Hepatocyte (in vitro differentiated cells): ENCODE measurements at regions not wholly inside any gene's neighbourhood (a gene's known extent, or its start where the extent isn't known, plus 50 kb on each side); places are given as distances from the start of the nearest gene placed in this dataset.

Source experiments
- DNase-seq: peaks from one replicate; pipeline ENCODE4 v3.0.0-alpha.2; 2016; ENCODE audit warnings: low spot score
- H2AFZ ChIP-seq: fragments of 200-600 bp; sonication (generic); 2 replicates; pipeline ENCODE4 v1.6.0; 2016; ENCODE audit warnings: antibody characterized with exemption, mild to moderate bottlenecking
- H3K27ac ChIP-seq: fragments of 200-600 bp; sonication (generic); 2 replicates; pipeline ENCODE4 v1.5.1; 2016; ENCODE audit warnings: mild to moderate bottlenecking
- H3K27me3 ChIP-seq: fragments of 200-600 bp; sonication (generic); 2 replicates; pipeline ENCODE4 v1.6.1; 2016
- H3K36me3 ChIP-seq: fragments of 200-600 bp; sonication (generic); replicated peaks from 2 replicates; pipeline ENCODE4 v1.5.1; 2016; ENCODE audit warnings: low read depth; ENCODE audit not compliant: insufficient read depth
- H3K4me1 ChIP-seq: fragments of 200-600 bp; sonication (generic); 2 replicates; pipeline ENCODE4 v1.5.1; 2016; ENCODE audit warnings: mild to moderate bottlenecking, moderate library complexity; ENCODE audit not compliant: insufficient read depth
- H3K4me2 ChIP-seq: fragments of 200-600 bp; sonication (generic); 2 replicates; pipeline ENCODE4 v1.6.0; 2016
- H3K4me3 ChIP-seq: fragments of 200-600 bp; sonication (generic); 2 replicates; pipeline ENCODE4 v1.5.1; 2016; ENCODE audit warnings: mild to moderate bottlenecking
- H3K79me2 ChIP-seq: fragments of 200-600 bp; sonication (generic); 2 replicates; pipeline ENCODE4 v1.6.0; 2017; ENCODE audit warnings: mild to moderate bottlenecking
- H3K9me2 ChIP-seq: fragments of 200-600 bp; sonication (generic); replicated peaks from 2 replicates; pipeline ENCODE4 v1.6.0; 2017; ENCODE audit warnings: mild to moderate bottlenecking; ENCODE audit not compliant: insufficient read depth
- H3K9me3 ChIP-seq: fragments of 200-600 bp; sonication (generic); 2 replicates; pipeline ENCODE4 v1.5.1; 2016; ENCODE audit warnings: low read depth, mild to moderate bottlenecking
- H4K20me1 ChIP-seq: fragments of 200-600 bp; sonication (generic); 2 replicates; pipeline ENCODE4 v1.6.0; 2016; ENCODE audit warnings: mild to moderate bottlenecking; ENCODE audit not compliant: insufficient read depth, poor library complexity, severe bottlenecking
- CTCF ChIP-seq: fragments of 200-600 bp; sonication (generic); IDR thresholded peaks from 2 replicates; pipeline ENCODE4 v1.5.1; 2016; ENCODE audit warnings: antibody characterized with exemption, mild to moderate bottlenecking; ENCODE audit not compliant: poor library complexity
- EZH2 ChIP-seq: fragments of 200-600 bp; sonication (generic); IDR thresholded peaks from 2 replicates; pipeline ENCODE4 v1.6.1; 2016; ENCODE audit warnings: antibody characterized with exemption, mild to moderate bottlenecking, borderline replicate concordance
- EZH2phosphoT487 ChIP-seq: fragments of 200-600 bp; sonication (generic); IDR thresholded peaks from one replicate; pipeline ENCODE4 v1.6.1; 2018; ENCODE audit warnings: antibody characterized with exemption, mild to moderate bottlenecking, low read depth, moderate library complexity; ENCODE audit not compliant: unreplicated experiment, severe bottlenecking
- WGBS: methylation state at CpG from one replicate; pipeline ENCODE4 v1.1.6; 2016; ENCODE audit warnings: low lambda C conversion rate; ENCODE audit errors: missing lambda C conversion rate; 5-methylcytosine and 5-hydroxymethylcytosine counted together

GRCh38 chr3:89043406-89043932, 64.0 kb upstream of the EPHA3 start:
- Histone ChIP-seq H4K20me1 (no peaks in the 10 kb centered on the region), H3K4me3 (no peak overlapping the region), H3K9me3 (no peaks in the 10 kb centered on the region), H3K36me3 (no peaks in the 10 kb centered on the region), H3K27me3 (no peaks in the 10 kb centered on the region), H3K9me2 (no peaks in the 10 kb centered on the region), H3K27ac (no peak overlapping the region), H3K4me1 (no peaks in the 10 kb centered on the region), H2AFZ (no peak overlapping the region), H3K79me2 (no peaks in the 10 kb centered on the region), H3K4me2 (no peak overlapping the region)
- 67% methylated on average over 6 of the region's 6 CpGs for WGBS
- DNase-seq, result no peak
- TF ChIP-seq EZH2phosphoT487 (no peak), EZH2 (no peak), CTCF (no peak)

GRCh38 chr3:89046661-89047060, 60.8 kb upstream of the EPHA3 start:
- Histone ChIP-seq H3K27ac (no peak overlapping the region), H3K4me3 (no peak overlapping the region), H3K4me2 (no peak overlapping the region), H3K79me2 (no peaks in the 10 kb centered on the region), H3K27me3 (no peaks in the 10 kb centered on the region), H3K36me3 (no peaks in the 10 kb centered on the region), H3K9me2 (no peaks in the 10 kb centered on the region), H3K4me1 (no peaks in the 10 kb centered on the region), H3K9me3 (no peaks in the 10 kb centered on the region), H4K20me1 (no peaks in the 10 kb centered on the region), H2AFZ (no peak overlapping the region)
- WGBS, result 87% methylated on average over 1 of the region's 1 CpG
- DNase-seq, result no peak
- TF ChIP-seq CTCF (no peak), EZH2phosphoT487 (no peak), EZH2 (no peak)

- H3K79me2 ChIP-seq, result no peaks in the 10 kb centered on the region
- no peak for DNase-seq
- no peak overlapping the region for H3K4me3 ChIP-seq
- no peaks in the 10 kb centered on the region for H3K4me1 ChIP-seq
- no peaks in the 10 kb centered on the region for H3K9me3 ChIP-seq
- no peaks in the 10 kb centered on the region for H4K20me1 ChIP-seq
- H3K27ac ChIP-seq, result no peak overlapping the region
- no peak overlapping the region for H3K4me2 ChIP-seq
- no peak for TF ChIP-seq CTCF
- no peak for TF ChIP-seq EZH2phosphoT487
- TF ChIP-seq EZH2, result no peak
- WGBS, result 69% methylated on average over 2 of the region's 2 CpGs
- H3K36me3 ChIP-seq, result no peaks in the 10 kb centered on the region
- no peaks in the 10 kb centered on the region for H3K9me2 ChIP-seq
- H2AFZ ChIP-seq, result no peak overlapping the region
- no peaks in the 10 kb centered on the region for H3K27me3 ChIP-seq
Measured at GRCh38 chr3:89049119-89049518, 58.3 kb upstream of the EPHA3 start.

GRCh38 chr3:89052386-89052785, 55.0 kb upstream of the EPHA3 start:
- H3K9me3 ChIP-seq, result no peaks in the 10 kb centered on the region
- H4K20me1 ChIP-seq, result no peaks in the 10 kb centered on the region
- H3K27me3 ChIP-seq, result no peaks in the 10 kb centered on the region
- H3K4me1 ChIP-seq, result no peaks in the 10 kb centered on the region
- H3K27ac ChIP-seq, result no peak overlapping the region
- TF ChIP-seq EZH2, result no peak
- TF ChIP-seq CTCF, result no peak
- no peak for TF ChIP-seq EZH2phosphoT487
- no peak overlapping the region for H2AFZ ChIP-seq
- 49% methylated on average over 3 of the region's 3 CpGs for WGBS
- no peaks in the 10 kb centered on the region for H3K79me2 ChIP-seq
- H3K36me3 ChIP-seq, result no peaks in the 10 kb centered on the region
- no peak overlapping the region for H3K4me2 ChIP-seq
- no peak for DNase-seq
- H3K9me2 ChIP-seq, result no peaks in the 10 kb centered on the region
- H3K4me3 ChIP-seq, result no peak overlapping the region
